Kidney epithelial cell (primary cell): ENCODE measurements at regions not wholly inside any gene's neighbourhood (a gene's known extent, or its start where the extent isn't known, plus 50 kb on each side); places are given as distances from the start of the nearest gene placed in this dataset.

Experiments used
- DNase-seq: peaks from one replicate; pipeline ENCODE4 v3.0.0-alpha.2; 2010; ENCODE audit warnings: low read depth
- H3K27me3 ChIP-seq: 2 replicates; pipeline ENCODE4 v1.6.0; 2011; ENCODE audit warnings: low read length; ENCODE audit not compliant: control insufficient read depth, insufficient read depth
- H3K36me3 ChIP-seq: 2 replicates; pipeline ENCODE4 v1.5.1; 2011; ENCODE audit warnings: low read length; ENCODE audit not compliant: control insufficient read depth, insufficient read depth
- H3K4me3 ChIP-seq: 2 replicates; pipeline ENCODE4 v1.5.1; 2011; ENCODE audit warnings: low read depth, mild to moderate bottlenecking, control low read depth, low read length
- CTCF ChIP-seq: IDR thresholded peaks from 2 replicates; pipeline ENCODE4 v1.5.1; 2011; ENCODE audit warnings: mild to moderate bottlenecking, moderate library complexity, low read length, control low read depth, inconsistent platforms; ENCODE audit not compliant: insufficient read depth, poor library complexity, severe bottlenecking

- no peak for TF ChIP-seq CTCF
- no peak overlapping the region for H3K4me3 ChIP-seq
- no peaks in the 10 kb centered on the region for H3K27me3 ChIP-seq
- no peaks in the 10 kb centered on the region for H3K36me3 ChIP-seq
- no peak for DNase-seq
Measured at GRCh38 chr20:3296261-3297078, 57.5 kb upstream of the SLC4A11 start.
